Activated naive CD8-positive, alpha-beta T cell treated with anti-CD3 and anti-CD28 coated beads, Interleukin-2, amount 50 U/mL, for 24 hours (primary cell): ENCODE measurements at regions not wholly inside any gene's neighbourhood (a gene's known extent, or its start where the extent isn't known, plus 50 kb on each side); places are given as distances from the start of the nearest gene placed in this dataset.

Experiments used
- ATAC-seq: fragments of 150-1000 bp; cut with Tn5 transposase; one replicate; pipeline ENCODE4 v1.10.0; 2021
- DNase-seq: peaks from one replicate; pipeline ENCODE4 v3.0.0; 2021
- H3K27ac Mint-ChIP-seq: one replicate; pipeline ENCODE4 v1.8.0; 2021; ENCODE audit warnings: mild to moderate bottlenecking, mixed read lengths
- H3K27me3 Mint-ChIP-seq: one replicate; pipeline ENCODE4 v1.8.0; 2021; ENCODE audit warnings: mixed read lengths
- H3K36me3 Mint-ChIP-seq: one replicate; pipeline ENCODE4 v1.8.0; 2021; ENCODE audit warnings: low read depth, mixed read lengths
- H3K4me1 Mint-ChIP-seq: one replicate; pipeline ENCODE4 v1.8.0; 2021; ENCODE audit warnings: mixed read lengths
- H3K4me3 Mint-ChIP-seq: one replicate; pipeline ENCODE4 v1.8.0; 2021; ENCODE audit warnings: mild to moderate bottlenecking, moderate library complexity, mixed read lengths
- H3K9me3 Mint-ChIP-seq: one replicate; pipeline ENCODE4 v1.8.0; 2021; ENCODE audit warnings: mixed read lengths

GRCh38 chr21:24890021-24890420, 717.3 kb downstream of the MRPL39 start:
- no peak for ATAC-seq
- peaks cover under 1% of the 10 kb centered on the region for H3K9me3 Mint-ChIP-seq
- no peaks in the 10 kb centered on the region for H3K27me3 Mint-ChIP-seq
- no peaks in the 10 kb centered on the region for H3K4me1 Mint-ChIP-seq
- H3K36me3 Mint-ChIP-seq = no peaks in the 10 kb centered on the region
- no peak for DNase-seq
- H3K27ac Mint-ChIP-seq = no peak overlapping the region
- H3K4me3 Mint-ChIP-seq = no peak overlapping the region

GRCh38 chr21:24881506-24881905, 725.8 kb downstream of the MRPL39 start:
- Mint-ChIP-seq H3K27ac (no peak overlapping the region), H3K4me3 (no peak overlapping the region), H3K36me3 (no peaks in the 10 kb centered on the region), H3K9me3 (peaks cover 7% of the 10 kb centered on the region), H3K4me1 (no peaks in the 10 kb centered on the region), H3K27me3 (no peaks in the 10 kb centered on the region)
- ATAC-seq = no peak
- DNase-seq = no peak

- Mint-ChIP-seq H3K36me3 (no peaks in the 10 kb centered on the region), H3K27me3 (no peaks in the 10 kb centered on the region), H3K27ac (no peak overlapping the region), H3K9me3 (peaks cover 11% of the 10 kb centered on the region), H3K4me3 (no peak overlapping the region), H3K4me1 (no peaks in the 10 kb centered on the region)
- DNase-seq = no peak
- no peak for ATAC-seq
Observed at GRCh38 chr21:24870633-24871032, 736.6 kb downstream of the MRPL39 start.

GRCh38 chr21:24869862-24870261, 737.4 kb downstream of the MRPL39 start:
- Mint-ChIP-seq H3K9me3 (peaks cover 11% of the 10 kb centered on the region), H3K4me3 (no peak overlapping the region), H3K27ac (no peak overlapping the region), H3K36me3 (no peaks in the 10 kb centered on the region), H3K4me1 (no peaks in the 10 kb centered on the region), H3K27me3 (no peaks in the 10 kb centered on the region)
- no peak for DNase-seq
- no peak for ATAC-seq

GRCh38 chr21:24868117-24868516, 739.2 kb downstream of the MRPL39 start:
- ATAC-seq (no peak), DNase-seq (no peak)
- Mint-ChIP-seq H3K36me3 (no peaks in the 10 kb centered on the region), H3K4me3 (no peak overlapping the region), H3K27me3 (no peaks in the 10 kb centered on the region), H3K4me1 (no peaks in the 10 kb centered on the region), H3K27ac (no peak overlapping the region), H3K9me3 (peaks cover 11% of the 10 kb centered on the region)

- no peak overlapping the region for H3K4me3 Mint-ChIP-seq
- no peaks in the 10 kb centered on the region for H3K4me1 Mint-ChIP-seq
- H3K27me3 Mint-ChIP-seq = peaks cover 2% of the 10 kb centered on the region
- no peaks in the 10 kb centered on the region for H3K9me3 Mint-ChIP-seq
- DNase-seq = no peak
- H3K27ac Mint-ChIP-seq = no peak overlapping the region
- no peaks in the 10 kb centered on the region for H3K36me3 Mint-ChIP-seq
- no peak for ATAC-seq
Observed at GRCh38 chr21:24861471-24861870, 745.8 kb downstream of the MRPL39 start.

- Mint-ChIP-seq H3K36me3 (no peaks in the 10 kb centered on the region), H3K4me3 (no peak overlapping the region), H3K4me1 (no peaks in the 10 kb centered on the region), H3K9me3 (no peaks in the 10 kb centered on the region), H3K27ac (no peak overlapping the region), H3K27me3 (peaks cover 2% of the 10 kb centered on the region)
- DNase-seq = no peak
- no peak for ATAC-seq
Observed at GRCh38 chr21:24856326-24856725, 751.0 kb downstream of the MRPL39 start.

- ATAC-seq (no peak), DNase-seq (no peak)
- Mint-ChIP-seq H3K27me3 (no peaks in the 10 kb centered on the region), H3K9me3 (no peaks in the 10 kb centered on the region), H3K4me1 (no peaks in the 10 kb centered on the region), H3K36me3 (no peaks in the 10 kb centered on the region), H3K4me3 (no peak overlapping the region), H3K27ac (no peak overlapping the region)
Observed at GRCh38 chr21:24852610-24853195, 754.6 kb downstream of the MRPL39 start.

GRCh38 chr21:24850121-24850520, 757.2 kb downstream of the MRPL39 start:
- Mint-ChIP-seq H3K27me3 (no peaks in the 10 kb centered on the region), H3K36me3 (no peaks in the 10 kb centered on the region), H3K4me1 (no peaks in the 10 kb centered on the region), H3K27ac (no peak overlapping the region), H3K4me3 (no peak overlapping the region), H3K9me3 (no peaks in the 10 kb centered on the region)
- DNase-seq (no peak), ATAC-seq (no peak)

GRCh38 chr21:24844671-24845070, 762.6 kb downstream of the MRPL39 start:
- H3K9me3 Mint-ChIP-seq = no peaks in the 10 kb centered on the region
- ATAC-seq (no peak), DNase-seq (no peak)
- no peaks in the 10 kb centered on the region for H3K36me3 Mint-ChIP-seq
- no peak overlapping the region for H3K27ac Mint-ChIP-seq
- no peaks in the 10 kb centered on the region for H3K27me3 Mint-ChIP-seq
- no peak overlapping the region for H3K4me3 Mint-ChIP-seq
- H3K4me1 Mint-ChIP-seq = no peaks in the 10 kb centered on the region

GRCh38 chr21:24840287-24840686, 767.0 kb downstream of the MRPL39 start:
- DNase-seq (no peak), ATAC-seq (no peak)
- no peak overlapping the region for H3K27ac Mint-ChIP-seq
- no peaks in the 10 kb centered on the region for H3K27me3 Mint-ChIP-seq
- no peak overlapping the region for H3K4me3 Mint-ChIP-seq
- no peaks in the 10 kb centered on the region for H3K36me3 Mint-ChIP-seq
- no peaks in the 10 kb centered on the region for H3K4me1 Mint-ChIP-seq
- peaks cover 15% of the 10 kb centered on the region for H3K9me3 Mint-ChIP-seq

GRCh38 chr21:24832961-24833360, 774.3 kb downstream of the MRPL39 start:
- no peaks in the 10 kb centered on the region for H3K27me3 Mint-ChIP-seq
- no peak for ATAC-seq
- H3K36me3 Mint-ChIP-seq = no peaks in the 10 kb centered on the region
- no peaks in the 10 kb centered on the region for H3K9me3 Mint-ChIP-seq
- DNase-seq = no peak
- H3K27ac Mint-ChIP-seq = no peak overlapping the region
- no peak overlapping the region for H3K4me3 Mint-ChIP-seq
- no peaks in the 10 kb centered on the region for H3K4me1 Mint-ChIP-seq

- no peak for ATAC-seq
- H3K27ac Mint-ChIP-seq = no peak overlapping the region
- H3K36me3 Mint-ChIP-seq = no peaks in the 10 kb centered on the region
- H3K4me1 Mint-ChIP-seq = no peaks in the 10 kb centered on the region
- no peaks in the 10 kb centered on the region for H3K9me3 Mint-ChIP-seq
- H3K27me3 Mint-ChIP-seq = no peaks in the 10 kb centered on the region
- no peak overlapping the region for H3K4me3 Mint-ChIP-seq
- no peak for DNase-seq
Observed at GRCh38 chr21:24829397-24829796, 777.9 kb downstream of the MRPL39 start.

GRCh38 chr21:24826822-24827221, 780.5 kb downstream of the MRPL39 start:
- Mint-ChIP-seq H3K36me3 (no peaks in the 10 kb centered on the region), H3K4me1 (no peaks in the 10 kb centered on the region), H3K27me3 (no peaks in the 10 kb centered on the region), H3K27ac (no peak overlapping the region), H3K4me3 (no peak overlapping the region), H3K9me3 (no peaks in the 10 kb centered on the region)
- ATAC-seq (no peak), DNase-seq (no peak)

- Mint-ChIP-seq H3K4me1 (no peaks in the 10 kb centered on the region), H3K36me3 (no peaks in the 10 kb centered on the region), H3K27me3 (no peaks in the 10 kb centered on the region), H3K27ac (no peak overlapping the region), H3K4me3 (no peak overlapping the region), H3K9me3 (no peaks in the 10 kb centered on the region)
- no peak for DNase-seq
- no peak for ATAC-seq
Observed at GRCh38 chr21:24825348-24825747, 781.9 kb downstream of the MRPL39 start.

- Mint-ChIP-seq H3K9me3 (no peaks in the 10 kb centered on the region), H3K27ac (no peak overlapping the region), H3K4me3 (no peak overlapping the region), H3K27me3 (no peaks in the 10 kb centered on the region), H3K4me1 (no peaks in the 10 kb centered on the region), H3K36me3 (no peaks in the 10 kb centered on the region)
- DNase-seq (no peak), ATAC-seq (no peak)
Observed at GRCh38 chr21:24824209-24824608, 783.1 kb downstream of the MRPL39 start.
